ENCODE measurements at regions not wholly inside any gene's neighbourhood (a gene's known extent, or its start where the extent isn't known, plus 50 kb on each side); places are given as distances from the start of the nearest gene placed in this dataset.
"Not testable (repeated sequence)": the region's sequence is repeated elsewhere in the genome, so short reads cannot be mapped to it uniquely, and the experiment has no call there.

DNA sequence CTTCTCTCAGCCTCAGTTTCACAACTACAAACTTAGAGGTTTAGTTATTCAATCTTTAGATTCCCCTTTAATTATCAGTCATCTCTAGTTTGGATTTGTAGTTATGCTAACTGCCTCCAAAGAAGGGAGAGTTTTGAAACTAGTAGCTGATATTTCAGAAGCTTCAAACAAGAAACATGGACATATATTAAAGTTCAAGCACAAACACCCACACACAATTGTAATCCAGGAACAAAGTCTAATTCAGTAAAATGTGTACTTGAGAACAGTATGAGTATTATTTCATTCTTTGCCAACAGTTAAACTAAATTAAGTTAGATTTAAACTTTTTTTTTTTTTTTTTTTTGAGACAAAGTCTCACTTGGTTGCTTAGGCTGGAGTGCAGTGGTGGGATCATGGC lies 71.2 kb upstream of the ABCA1 start:
- Mint-ChIP-seq H3K27ac (no peak overlapping the region), H3K9me3 (no peaks in the 10 kb centered on the region), H3K36me3 (ENCODE audit: low read depth) (no peaks in the 10 kb centered on the region), H3K27me3 (ENCODE audit: low read depth) (peaks cover 24% of the 10 kb centered on the region), H3K4me1 (ENCODE audit: low read depth) (no peaks in the 10 kb centered on the region), H3K4me3 (no peak overlapping the region)
- DNase-seq (ENCODE audit: low spot score) = no peak

DNA sequence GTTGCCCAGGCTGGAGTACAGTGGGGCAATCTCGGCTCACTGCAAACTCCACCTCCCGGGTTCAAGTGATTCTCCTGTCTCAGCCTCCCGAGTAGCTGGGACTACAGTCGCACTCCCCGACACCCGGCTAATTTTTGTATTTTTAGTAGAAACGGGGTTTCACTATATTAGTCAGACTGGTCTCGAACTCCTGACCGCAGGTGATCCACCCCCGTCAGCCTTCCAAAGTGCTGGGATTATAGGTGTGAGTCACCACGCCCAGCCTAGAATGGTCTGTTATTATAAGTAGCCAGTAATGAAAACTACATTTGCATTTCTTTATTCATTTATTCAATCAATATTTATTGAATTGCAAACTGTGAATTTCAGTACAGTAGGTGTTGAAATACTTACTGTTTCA lies 72.6 kb upstream of the ABCA1 start:
- not testable (repeated sequence) for H3K36me3 Mint-ChIP-seq (ENCODE audit: low read depth); H3K4me3 Mint-ChIP-seq; H3K9me3 Mint-ChIP-seq; H3K4me1 Mint-ChIP-seq (ENCODE audit: low read depth); H3K27ac Mint-ChIP-seq; DNase-seq (ENCODE audit: low spot score)
- peaks cover 22% of the 10 kb centered on the region for H3K27me3 Mint-ChIP-seq (ENCODE audit: low read depth)

- Mint-ChIP-seq H3K4me3 (no peak overlapping the region), H3K4me1 (ENCODE audit: low read depth) (no peaks in the 10 kb centered on the region), H3K27me3 (ENCODE audit: low read depth) (peaks cover 17% of the 10 kb centered on the region), H3K36me3 (ENCODE audit: low read depth) (no peaks in the 10 kb centered on the region), H3K27ac (no peak overlapping the region), H3K9me3 (no peaks in the 10 kb centered on the region)
- no peak for DNase-seq (ENCODE audit: low spot score)
These were observed 76.6 kb upstream of the ABCA1 start for GRCh38 chr9:105004466-105005090.

GRCh38 chr9:105005186-105005585 lies 77.2 kb upstream of the ABCA1 start:
- Mint-ChIP-seq H3K36me3 (ENCODE audit: low read depth) (no peaks in the 10 kb centered on the region), H3K4me3 (no peak overlapping the region), H3K4me1 (ENCODE audit: low read depth) (no peaks in the 10 kb centered on the region), H3K27ac (no peak overlapping the region), H3K9me3 (no peaks in the 10 kb centered on the region), H3K27me3 (ENCODE audit: low read depth) (peaks cover 22% of the 10 kb centered on the region)
- no peak for DNase-seq (ENCODE audit: low spot score)

GRCh38 chr9:105006514-105006913 lies 78.6 kb upstream of the ABCA1 start:
- DNase-seq (ENCODE audit: low spot score) = no peak
- no peaks in the 10 kb centered on the region for H3K9me3 Mint-ChIP-seq
- peaks cover 33% of the 10 kb centered on the region for H3K27me3 Mint-ChIP-seq (ENCODE audit: low read depth)
- no peak overlapping the region for H3K4me3 Mint-ChIP-seq
- H3K4me1 Mint-ChIP-seq (ENCODE audit: low read depth) = no peaks in the 10 kb centered on the region
- no peak overlapping the region for H3K27ac Mint-ChIP-seq
- H3K36me3 Mint-ChIP-seq (ENCODE audit: low read depth) = no peaks in the 10 kb centered on the region

GRCh38 chr9:105007143-105007542 lies 79.2 kb upstream of the ABCA1 start:
- Mint-ChIP-seq H3K9me3 (no peaks in the 10 kb centered on the region), H3K4me3 (no peak overlapping the region), H3K27ac (no peak overlapping the region), H3K36me3 (ENCODE audit: low read depth) (no peaks in the 10 kb centered on the region), H3K27me3 (ENCODE audit: low read depth) (peaks cover 35% of the 10 kb centered on the region), H3K4me1 (ENCODE audit: low read depth) (no peaks in the 10 kb centered on the region)
- no peak for DNase-seq (ENCODE audit: low spot score)

DNA sequence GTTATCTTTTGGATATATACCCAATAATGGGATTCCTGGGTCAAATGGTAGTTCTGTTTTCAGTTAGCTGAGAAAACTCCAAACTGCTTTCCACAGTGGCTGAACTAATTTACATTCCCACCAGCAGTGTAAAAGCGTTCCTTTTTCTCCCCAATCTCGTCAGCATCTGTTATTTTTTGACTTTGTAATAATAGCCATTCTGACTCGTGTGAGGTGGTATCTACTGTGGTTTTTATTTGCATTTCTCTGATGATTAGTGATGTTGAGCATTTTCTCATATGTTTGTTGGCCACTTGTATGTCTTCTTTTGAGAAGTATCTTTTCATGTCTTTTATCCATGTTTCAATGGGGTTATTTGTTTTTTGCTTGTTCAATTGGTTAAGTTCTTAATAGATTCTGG lies 82.1 kb upstream of the ABCA1 start:
- H3K27me3 Mint-ChIP-seq (ENCODE audit: low read depth) = peaks cover 39% of the 10 kb centered on the region
- not testable (repeated sequence) for H3K4me1 Mint-ChIP-seq (ENCODE audit: low read depth); H3K4me3 Mint-ChIP-seq; H3K9me3 Mint-ChIP-seq; H3K36me3 Mint-ChIP-seq (ENCODE audit: low read depth); H3K27ac Mint-ChIP-seq; DNase-seq (ENCODE audit: low spot score)

- H3K27ac Mint-ChIP-seq = no peak overlapping the region
- no peaks in the 10 kb centered on the region for H3K36me3 Mint-ChIP-seq (ENCODE audit: low read depth)
- H3K27me3 Mint-ChIP-seq (ENCODE audit: low read depth) = peaks cover 4% of the 10 kb centered on the region
- no peak overlapping the region for H3K4me3 Mint-ChIP-seq
- no peaks in the 10 kb centered on the region for H3K9me3 Mint-ChIP-seq
- H3K4me1 Mint-ChIP-seq (ENCODE audit: low read depth) = no peaks in the 10 kb centered on the region
- no peak for DNase-seq (ENCODE audit: low spot score)
These were observed 94.0 kb upstream of the ABCA1 start for GRCh38 chr9:105021917-105022316.

GRCh38 chr9:105022545-105022944 lies 94.6 kb upstream of the ABCA1 start:
- DNase-seq (ENCODE audit: low spot score); H3K9me3 Mint-ChIP-seq; H3K4me1 Mint-ChIP-seq (ENCODE audit: low read depth); H3K36me3 Mint-ChIP-seq (ENCODE audit: low read depth); H3K4me3 Mint-ChIP-seq; H3K27ac Mint-ChIP-seq; H3K27me3 Mint-ChIP-seq (ENCODE audit: low read depth): not testable (repeated sequence)

GRCh38 chr9:105023788-105024187 lies 95.8 kb upstream of the ABCA1 start:
- Mint-ChIP-seq H3K36me3 (ENCODE audit: low read depth) (no peaks in the 10 kb centered on the region), H3K9me3 (no peaks in the 10 kb centered on the region), H3K27ac (no peak overlapping the region), H3K27me3 (ENCODE audit: low read depth) (peaks cover 11% of the 10 kb centered on the region), H3K4me1 (ENCODE audit: low read depth) (no peaks in the 10 kb centered on the region), H3K4me3 (no peak overlapping the region)
- no peak for DNase-seq (ENCODE audit: low spot score)

- no peaks in the 10 kb centered on the region for H3K4me1 Mint-ChIP-seq (ENCODE audit: low read depth)
- no peaks in the 10 kb centered on the region for H3K36me3 Mint-ChIP-seq (ENCODE audit: low read depth)
- no peak overlapping the region for H3K4me3 Mint-ChIP-seq
- H3K9me3 Mint-ChIP-seq = no peaks in the 10 kb centered on the region
- no peak overlapping the region for H3K27ac Mint-ChIP-seq
- no peak for DNase-seq (ENCODE audit: low spot score)
- peaks cover 11% of the 10 kb centered on the region for H3K27me3 Mint-ChIP-seq (ENCODE audit: low read depth)
These were observed 96.6 kb upstream of the ABCA1 start for GRCh38 chr9:105024529-105024928.

- no peak overlapping the region for H3K4me3 Mint-ChIP-seq
- no peaks in the 10 kb centered on the region for H3K9me3 Mint-ChIP-seq
- no peak for DNase-seq (ENCODE audit: low spot score)
- no peaks in the 10 kb centered on the region for H3K4me1 Mint-ChIP-seq (ENCODE audit: low read depth)
- no peaks in the 10 kb centered on the region for H3K36me3 Mint-ChIP-seq (ENCODE audit: low read depth)
- no peak overlapping the region for H3K27ac Mint-ChIP-seq
- H3K27me3 Mint-ChIP-seq (ENCODE audit: low read depth) = peaks cover 7% of the 10 kb centered on the region
These were observed 98.5 kb upstream of the ABCA1 start for GRCh38 chr9:105026451-105026850.

DNA sequence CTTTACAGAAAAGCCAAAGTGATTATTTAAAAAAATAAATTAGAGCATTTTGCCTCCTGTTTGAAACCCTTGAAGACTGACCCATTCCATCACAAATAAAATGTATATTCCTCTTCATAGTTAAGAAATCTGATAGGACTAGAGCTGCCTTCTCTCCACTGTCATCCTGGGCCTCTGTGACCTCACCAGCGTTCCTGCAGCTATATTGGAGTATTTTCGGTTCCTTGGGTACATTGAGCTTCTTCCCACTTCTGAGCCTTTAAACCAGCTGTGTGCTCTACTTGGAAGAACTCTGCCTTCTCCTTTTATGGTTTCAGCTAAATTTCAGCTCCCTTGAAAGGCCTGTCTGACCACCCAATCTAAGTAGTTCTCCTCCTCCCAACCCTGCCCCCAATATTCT lies 99.1 kb upstream of the ABCA1 start:
- no peak overlapping the region for H3K27ac Mint-ChIP-seq
- DNase-seq (ENCODE audit: low spot score) = no peak
- no peaks in the 10 kb centered on the region for H3K9me3 Mint-ChIP-seq
- no peak overlapping the region for H3K4me3 Mint-ChIP-seq
- no peaks in the 10 kb centered on the region for H3K4me1 Mint-ChIP-seq (ENCODE audit: low read depth)
- no peaks in the 10 kb centered on the region for H3K36me3 Mint-ChIP-seq (ENCODE audit: low read depth)
- peaks cover 7% of the 10 kb centered on the region for H3K27me3 Mint-ChIP-seq (ENCODE audit: low read depth)

GRCh38 chr9:105030285-105030684 lies 102.3 kb upstream of the ABCA1 start:
- no peaks in the 10 kb centered on the region for H3K36me3 Mint-ChIP-seq (ENCODE audit: low read depth)
- H3K27ac Mint-ChIP-seq = no peak overlapping the region
- H3K9me3 Mint-ChIP-seq = no peaks in the 10 kb centered on the region
- DNase-seq (ENCODE audit: low spot score) = no peak
- no peak overlapping the region for H3K4me3 Mint-ChIP-seq
- no peaks in the 10 kb centered on the region for H3K4me1 Mint-ChIP-seq (ENCODE audit: low read depth)
- peaks cover 9% of the 10 kb centered on the region for H3K27me3 Mint-ChIP-seq (ENCODE audit: low read depth)

- no peak overlapping the region for H3K27ac Mint-ChIP-seq
- no peaks in the 10 kb centered on the region for H3K9me3 Mint-ChIP-seq
- no peaks in the 10 kb centered on the region for H3K36me3 Mint-ChIP-seq (ENCODE audit: low read depth)
- DNase-seq (ENCODE audit: low spot score) = no peak
- H3K4me1 Mint-ChIP-seq (ENCODE audit: low read depth) = no peaks in the 10 kb centered on the region
- H3K27me3 Mint-ChIP-seq (ENCODE audit: low read depth) = peaks cover 11% of the 10 kb centered on the region
- H3K4me3 Mint-ChIP-seq = no peak overlapping the region
These were observed 109.2 kb upstream of the ABCA1 start for GRCh38 chr9:105037139-105037538.

Measured in T-helper 2 cell treated with Interferon-gamma antibody and Interleukin-4, amounts not matched to agents 5 μg/mL and 100 μg/mL, for 36 hours (primary cell).